ENCODE measurements at regions not wholly inside any gene's neighbourhood (a gene's known extent, or its start where the extent isn't known, plus 50 kb on each side); places are given as distances from the start of the nearest gene placed in this dataset.

- TF ChIP-seq CTCF (IDR thresholded peaks at IDR 0.05): no peak
- Histone ChIP-seq H3K4me3 (ENCODE audit: low read depth in 1 of 2, low read length in 1 of 2) (no peak overlapping the region), H3K4me1 (ENCODE audit: control insufficient read depth in 1 of 2, insufficient read depth in 1 of 2, low read depth in 1 of 2, low read length in 1 of 2) (no peaks in the 10 kb centered on the region), H3K9me3 (no peaks in the 10 kb centered on the region), H3K27me3 (no peaks in the 10 kb centered on the region), H3K27ac (no peak overlapping the region), H3K36me3 (no peaks in the 10 kb centered on the region)
These were observed 116.5 kb downstream of the CYLD start for GRCh38 chr16:50858376-50858775.

GRCh38 chr16:50857881-50858280 lies 116.0 kb downstream of the CYLD start:
- Histone ChIP-seq H3K9me3 (no peaks in the 10 kb centered on the region), H3K4me1 (ENCODE audit: control insufficient read depth in 1 of 2, insufficient read depth in 1 of 2, low read depth in 1 of 2, low read length in 1 of 2) (no peaks in the 10 kb centered on the region), H3K27me3 (no peaks in the 10 kb centered on the region), H3K36me3 (no peaks in the 10 kb centered on the region), H3K27ac (no peak overlapping the region), H3K4me3 (ENCODE audit: low read depth in 1 of 2, low read length in 1 of 2) (no peak overlapping the region)
- no peak for TF ChIP-seq CTCF (IDR thresholded peaks at IDR 0.05)

- Histone ChIP-seq H3K36me3 (no peaks in the 10 kb centered on the region), H3K9me3 (no peaks in the 10 kb centered on the region), H3K27ac (no peak overlapping the region), H3K27me3 (peaks cover 5% of the 10 kb centered on the region), H3K4me1 (ENCODE audit: control insufficient read depth in 1 of 2, insufficient read depth in 1 of 2, low read depth in 1 of 2, low read length in 1 of 2) (no peaks in the 10 kb centered on the region), H3K4me3 (ENCODE audit: low read depth in 1 of 2, low read length in 1 of 2) (no peak overlapping the region)
- no peak for TF ChIP-seq CTCF (IDR thresholded peaks at IDR 0.05)
These were observed 115.1 kb downstream of the CYLD start for GRCh38 chr16:50856991-50857390.

- Histone ChIP-seq H3K36me3 (no peaks in the 10 kb centered on the region), H3K4me3 (ENCODE audit: low read depth in 1 of 2, low read length in 1 of 2) (no peak overlapping the region), H3K9me3 (no peaks in the 10 kb centered on the region), H3K27me3 (peaks cover 11% of the 10 kb centered on the region), H3K4me1 (ENCODE audit: control insufficient read depth in 1 of 2, insufficient read depth in 1 of 2, low read depth in 1 of 2, low read length in 1 of 2) (no peaks in the 10 kb centered on the region), H3K27ac (no peak overlapping the region)
- TF ChIP-seq CTCF (IDR thresholded peaks at IDR 0.05): no peak
These were observed 111.4 kb downstream of the CYLD start for GRCh38 chr16:50853329-50853728.

Data from neutrophil (primary cell).